K562 (cell line): ENCODE measurements at regions not wholly inside any gene's neighbourhood (a gene's known extent, or its start where the extent isn't known, plus 50 kb on each side); places are given as distances from the start of the nearest gene placed in this dataset.

Experiments
- CHD4 ChIP-seq: fragments of 200-600 bp; sonication (generic); IDR thresholded peaks from 3 replicates; pipeline ENCODE4 v1.6.1; 2012; ENCODE audit warnings: low read depth, mild to moderate bottlenecking, mixed read lengths, low read length, inconsistent platforms; ENCODE audit not compliant: insufficient read depth, insufficient replicate concordance, poor library complexity, severe bottlenecking
- E2F8 ChIP-seq: fragments of 450-650 bp; IDR thresholded peaks from 2 replicates; pipeline ENCODE4 v1.7.1; 2018; ENCODE audit warnings: mild to moderate bottlenecking, low read depth; ENCODE audit not compliant: partially characterized antibody
- ELK1 ChIP-seq: sonication (generic); formaldehyde crosslinking; IDR thresholded peaks from 2 replicates; pipeline ENCODE4 v1.8.1; 2022; ENCODE audit warnings: missing genetic modification reagents
- HDGF ChIP-seq: fragments of 450-650 bp; IDR thresholded peaks from 2 replicates; pipeline ENCODE4 v1.6.1; 2016
- RUNX1 ChIP-seq: sonication (generic); IDR thresholded peaks from 2 replicates; pipeline ENCODE4 v1.6.1; 2016; ENCODE audit warnings: antibody characterized with exemption, low read depth
- USF1 ChIP-seq: sonication (generic); formaldehyde crosslinking; IDR thresholded peaks from 2 replicates; pipeline ENCODE4 v1.9.0; 2022; ENCODE audit warnings: mild to moderate bottlenecking, missing genetic modification reagents
- TF ChIP-seq, protein P1 (sequence below), 2 experiments: fragments of 450-650 bp; IDR thresholded peaks; 2 replicates each; pipeline ENCODE4 v1.6.1; 2016; ENCODE audit warnings: mild to moderate bottlenecking in 2 of 2, borderline replicate concordance in 1 of 2, low read depth in 1 of 2, moderate library complexity in 1 of 2
- TF ChIP-seq, protein P2 (sequence below): IDR thresholded peaks from 2 replicates; pipeline ENCODE4 v1.6.1; 2011; ENCODE audit warnings: borderline replicate concordance, low read depth, mild to moderate bottlenecking, moderate library complexity, low read length; ENCODE audit not compliant: insufficient read depth, poor library complexity, severe bottlenecking

DNA sequence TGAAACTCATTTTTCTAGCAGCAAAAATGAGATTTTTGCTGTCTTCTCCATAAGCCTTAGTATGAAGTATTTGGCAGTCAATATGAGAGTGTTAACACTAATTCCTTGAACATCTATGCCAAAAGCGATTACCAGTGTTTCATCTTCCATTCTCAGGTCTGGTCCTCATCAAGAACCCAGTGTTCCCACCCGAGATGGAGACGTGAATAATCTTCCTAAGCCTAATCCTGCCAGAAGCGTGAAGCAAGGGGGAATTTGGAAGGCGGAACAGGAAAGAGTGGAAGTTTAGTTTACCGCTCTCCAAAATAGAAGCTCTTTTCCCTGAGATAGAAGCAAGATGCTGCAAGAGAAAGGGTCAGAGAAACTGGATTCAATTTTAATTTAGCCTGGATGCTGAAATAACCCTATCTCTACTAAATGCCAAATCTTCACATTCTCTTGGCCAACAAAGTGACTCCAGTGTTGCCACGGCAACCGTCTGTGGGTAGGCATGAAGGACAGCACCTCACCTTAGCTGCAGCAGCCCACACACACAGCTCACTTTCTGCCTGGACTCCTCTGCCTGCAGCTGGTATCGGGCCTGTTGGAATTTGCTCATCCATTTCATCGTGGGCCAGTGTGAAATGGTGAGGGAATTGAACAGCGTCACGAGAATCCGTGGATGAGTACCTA lies 711.1 kb downstream of the CBLN2 start (continued):
- TF ChIP-seq, protein P1, sequence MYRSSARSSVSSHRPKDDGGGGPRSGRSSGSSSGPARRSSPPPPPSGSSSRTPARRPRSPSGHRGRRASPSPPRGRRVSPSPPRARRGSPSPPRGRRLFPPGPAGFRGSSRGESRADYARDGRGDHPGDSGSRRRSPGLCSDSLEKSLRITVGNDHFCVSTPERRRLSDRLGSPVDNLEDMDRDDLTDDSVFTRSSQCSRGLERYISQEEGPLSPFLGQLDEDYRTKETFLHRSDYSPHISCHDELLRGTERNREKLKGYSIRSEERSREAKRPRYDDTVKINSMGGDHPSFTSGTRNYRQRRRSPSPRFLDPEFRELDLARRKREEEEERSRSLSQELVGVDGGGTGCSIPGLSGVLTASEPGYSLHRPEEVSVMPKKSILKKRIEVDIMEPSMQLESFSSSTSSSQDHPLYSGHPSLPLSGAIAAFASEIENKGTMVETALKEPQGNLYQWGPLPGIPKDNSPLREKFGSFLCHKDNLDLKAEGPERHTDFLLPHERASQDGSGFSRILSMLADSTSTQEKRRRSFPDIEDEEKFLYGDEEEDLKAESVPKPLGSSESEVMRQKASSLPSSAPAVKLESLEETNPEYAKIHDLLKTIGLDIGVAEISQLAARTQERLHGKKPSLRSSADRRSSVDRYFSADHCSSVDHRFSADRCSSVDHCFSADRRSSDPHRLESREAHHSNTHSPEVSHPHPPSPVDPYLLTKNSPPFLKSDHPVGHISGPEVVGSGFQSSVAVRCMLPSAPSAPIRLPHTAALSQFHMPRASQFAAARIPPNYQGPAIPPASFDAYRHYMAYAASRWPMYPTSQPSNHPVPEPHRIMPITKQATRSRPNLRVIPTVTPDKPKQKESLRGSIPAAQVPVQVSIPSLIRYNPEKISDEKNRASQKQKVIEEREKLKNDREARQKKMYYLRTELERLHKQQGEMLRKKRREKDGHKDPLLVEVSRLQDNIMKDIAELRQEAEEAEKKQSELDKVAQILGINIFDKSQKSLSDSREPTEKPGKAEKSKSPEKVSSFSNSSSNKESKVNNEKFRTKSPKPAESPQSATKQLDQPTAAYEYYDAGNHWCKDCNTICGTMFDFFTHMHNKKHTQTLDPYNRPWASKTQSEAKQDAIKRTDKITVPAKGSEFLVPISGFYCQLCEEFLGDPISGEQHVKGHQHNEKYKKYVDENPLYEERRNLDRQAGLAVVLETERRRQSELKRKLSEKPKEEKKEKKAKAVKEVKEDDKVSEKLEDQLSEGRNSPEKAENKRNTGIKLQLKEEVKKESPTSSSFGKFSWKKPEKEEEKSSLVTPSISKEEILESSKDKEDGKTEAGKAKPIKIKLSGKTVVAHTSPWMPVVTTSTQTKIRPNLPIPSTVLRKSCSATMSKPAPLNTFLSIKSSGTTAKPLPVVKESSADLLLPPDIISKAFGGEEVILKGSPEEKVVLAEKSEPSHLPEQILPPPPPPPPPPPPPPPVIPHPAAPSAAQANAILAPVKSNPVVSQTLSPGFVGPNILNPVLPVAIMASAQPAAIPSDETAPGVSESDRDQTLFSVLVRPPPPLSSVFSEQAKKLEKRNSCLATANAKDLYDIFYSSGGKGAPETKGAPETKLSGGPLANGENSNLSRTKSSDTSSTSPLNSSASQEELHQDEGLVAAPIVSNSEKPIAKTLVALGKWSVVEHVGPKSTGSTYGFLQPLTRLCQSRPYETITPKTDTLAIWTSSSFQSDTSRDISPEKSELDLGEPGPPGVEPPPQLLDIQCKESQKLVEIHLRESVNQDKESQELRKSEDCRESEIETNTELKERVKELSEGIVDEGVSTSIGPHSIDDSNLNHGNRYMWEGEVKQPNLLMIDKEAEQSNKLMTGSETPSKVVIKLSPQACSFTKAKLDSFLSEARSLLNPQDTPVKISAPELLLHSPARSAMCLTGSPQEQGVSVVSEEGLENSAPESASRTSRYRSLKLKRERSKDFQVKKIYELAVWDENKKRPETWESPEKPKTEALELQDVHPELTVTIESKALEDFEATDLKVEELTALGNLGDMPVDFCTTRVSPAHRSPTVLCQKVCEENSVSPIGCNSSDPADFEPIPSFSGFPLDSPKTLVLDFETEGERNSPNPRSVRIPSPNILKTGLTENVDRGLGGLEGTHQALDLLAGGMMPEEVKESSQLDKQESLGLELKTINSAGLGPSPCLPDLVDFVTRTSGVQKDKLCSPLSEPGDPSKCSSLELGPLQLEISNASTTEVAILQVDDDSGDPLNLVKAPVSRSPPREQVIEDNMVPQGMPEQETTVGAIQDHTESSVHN (IDR thresholded peaks at IDR 0.05; ENCODE audit: borderline replicate concordance in 1 of 2, low read depth in 1 of 2): no peak
- TF ChIP-seq ELK1 (no peak), E2F8 (no peak), CHD4 (no peak), RUNX1 (no peak), USF1 (no peak), HDGF (no peak)
- TF ChIP-seq, protein P2, sequence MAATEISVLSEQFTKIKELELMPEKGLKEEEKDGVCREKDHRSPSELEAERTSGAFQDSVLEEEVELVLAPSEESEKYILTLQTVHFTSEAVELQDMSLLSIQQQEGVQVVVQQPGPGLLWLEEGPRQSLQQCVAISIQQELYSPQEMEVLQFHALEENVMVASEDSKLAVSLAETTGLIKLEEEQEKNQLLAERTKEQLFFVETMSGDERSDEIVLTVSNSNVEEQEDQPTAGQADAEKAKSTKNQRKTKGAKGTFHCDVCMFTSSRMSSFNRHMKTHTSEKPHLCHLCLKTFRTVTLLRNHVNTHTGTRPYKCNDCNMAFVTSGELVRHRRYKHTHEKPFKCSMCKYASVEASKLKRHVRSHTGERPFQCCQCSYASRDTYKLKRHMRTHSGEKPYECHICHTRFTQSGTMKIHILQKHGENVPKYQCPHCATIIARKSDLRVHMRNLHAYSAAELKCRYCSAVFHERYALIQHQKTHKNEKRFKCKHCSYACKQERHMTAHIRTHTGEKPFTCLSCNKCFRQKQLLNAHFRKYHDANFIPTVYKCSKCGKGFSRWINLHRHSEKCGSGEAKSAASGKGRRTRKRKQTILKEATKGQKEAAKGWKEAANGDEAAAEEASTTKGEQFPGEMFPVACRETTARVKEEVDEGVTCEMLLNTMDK: no peak
